EL (cell line): ENCODE measurements at regions not wholly inside any gene's neighbourhood (a gene's known extent, or its start where the extent isn't known, plus 50 kb on each side); places are given as distances from the start of the nearest gene placed in this dataset.

Experiments used
- DNase-seq: peaks from one replicate; pipeline ENCODE4 v3.0.0-alpha.2; 2016

DNA sequence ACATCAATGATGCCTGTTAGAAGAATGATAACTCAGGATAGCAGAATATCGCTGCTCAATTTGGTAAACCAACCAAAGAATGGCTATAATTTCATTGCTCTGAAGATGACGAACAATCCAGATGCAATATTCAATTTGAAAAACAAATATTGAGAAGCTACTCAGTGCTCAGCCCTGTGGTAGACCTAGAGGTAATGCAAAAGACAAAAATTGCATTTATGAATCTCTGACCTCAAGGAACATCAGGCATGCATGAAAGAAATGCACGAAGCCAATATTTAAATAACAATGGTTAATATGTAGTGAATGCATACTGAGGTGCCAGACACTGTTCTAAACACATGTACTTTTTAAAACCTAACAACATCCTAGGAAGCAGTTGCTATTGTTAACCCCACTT, 298.6 kb upstream of the TMTC1 start:
- DNase-seq: no peak

DNA sequence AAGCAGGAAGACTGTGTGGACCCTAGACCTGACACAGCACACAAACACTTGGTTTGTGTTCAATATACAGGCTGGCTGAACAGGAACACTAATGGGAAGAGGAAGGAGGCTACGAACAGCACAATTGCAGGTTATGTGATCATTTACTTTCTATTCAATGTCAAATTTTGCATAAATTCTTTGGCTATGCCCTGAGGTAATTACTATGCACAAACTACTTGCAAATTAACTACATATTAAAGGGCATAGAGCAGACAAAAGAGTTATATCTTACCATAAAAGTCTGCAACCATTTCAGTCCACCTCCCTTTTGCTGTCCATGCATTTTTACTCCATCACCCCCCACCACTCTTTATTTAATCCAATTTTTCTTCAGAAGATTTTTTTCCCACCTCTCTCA, 291.2 kb upstream of the TMTC1 start:
- no peak for DNase-seq

- no peak for DNase-seq
These were observed 289.1 kb upstream of the TMTC1 start for GRCh38 chr12:30072824-30073223.

GRCh38 chr12:30067146-30067545, 283.4 kb upstream of the TMTC1 start:
- peak; percentile 9 for DNase-seq

DNA sequence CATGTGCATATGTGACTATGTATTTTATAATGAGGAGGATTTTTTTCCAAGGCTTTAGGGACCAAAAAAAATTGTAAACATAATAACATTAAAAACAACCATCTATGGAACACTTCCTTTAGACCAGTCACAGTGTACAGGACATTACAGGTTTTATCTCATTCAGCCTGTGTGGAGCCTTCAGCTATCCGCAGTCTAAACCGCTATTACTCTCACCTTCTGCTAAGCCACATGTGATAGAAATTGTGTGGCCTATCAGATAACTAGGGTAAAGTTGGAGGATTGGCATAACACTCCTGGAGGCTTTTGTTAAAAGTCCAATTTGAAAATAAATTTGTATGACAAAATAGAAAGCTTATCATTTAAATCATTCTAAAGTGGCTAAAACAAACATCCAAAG, 281.2 kb upstream of the TMTC1 start:
- no peak for DNase-seq

DNA sequence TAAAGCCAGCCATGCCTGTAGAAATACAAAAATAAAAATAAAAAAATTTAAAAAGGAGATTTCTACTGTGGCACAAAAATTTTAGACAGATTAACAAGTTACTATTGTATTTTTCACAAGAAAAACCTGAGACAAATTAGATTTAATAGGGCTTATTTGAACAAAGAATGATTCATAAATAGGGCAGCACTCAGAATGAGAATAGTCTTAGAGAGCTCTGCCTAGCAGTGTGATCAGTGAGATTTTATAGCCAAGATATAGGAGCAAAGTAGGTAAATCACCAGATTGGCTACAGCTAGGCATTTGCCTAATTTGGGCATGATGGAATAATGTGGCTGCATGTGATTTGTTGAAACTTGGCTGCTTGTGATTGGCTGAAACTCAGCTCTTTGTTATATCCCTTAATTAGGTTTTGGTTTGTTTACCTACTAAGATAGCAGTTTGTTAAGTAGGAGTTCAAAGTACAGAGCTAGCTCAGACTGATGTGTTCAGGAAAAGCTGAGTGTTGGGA, 279.7 kb upstream of the TMTC1 start:
- DNase-seq: no peak

DNA sequence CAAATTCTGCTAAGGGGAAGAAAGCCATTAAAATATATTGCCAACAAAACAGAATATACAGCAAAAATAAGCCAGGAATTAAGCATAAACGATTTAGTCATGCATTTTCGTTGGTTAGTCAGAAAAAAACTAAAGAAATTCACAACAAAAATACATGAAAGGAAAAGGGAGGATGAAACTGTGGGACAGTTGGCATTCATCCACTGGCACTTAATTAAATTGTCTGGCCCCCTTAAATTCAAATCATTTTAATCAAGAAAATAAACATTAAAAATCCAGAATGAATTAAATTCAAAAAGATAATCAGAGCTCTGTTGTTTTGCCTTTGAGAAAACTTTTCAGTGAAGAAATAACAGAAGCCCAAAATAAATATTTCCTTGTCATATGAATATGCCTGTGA, 264.6 kb upstream of the TMTC1 start:
- no peak for DNase-seq

DNA sequence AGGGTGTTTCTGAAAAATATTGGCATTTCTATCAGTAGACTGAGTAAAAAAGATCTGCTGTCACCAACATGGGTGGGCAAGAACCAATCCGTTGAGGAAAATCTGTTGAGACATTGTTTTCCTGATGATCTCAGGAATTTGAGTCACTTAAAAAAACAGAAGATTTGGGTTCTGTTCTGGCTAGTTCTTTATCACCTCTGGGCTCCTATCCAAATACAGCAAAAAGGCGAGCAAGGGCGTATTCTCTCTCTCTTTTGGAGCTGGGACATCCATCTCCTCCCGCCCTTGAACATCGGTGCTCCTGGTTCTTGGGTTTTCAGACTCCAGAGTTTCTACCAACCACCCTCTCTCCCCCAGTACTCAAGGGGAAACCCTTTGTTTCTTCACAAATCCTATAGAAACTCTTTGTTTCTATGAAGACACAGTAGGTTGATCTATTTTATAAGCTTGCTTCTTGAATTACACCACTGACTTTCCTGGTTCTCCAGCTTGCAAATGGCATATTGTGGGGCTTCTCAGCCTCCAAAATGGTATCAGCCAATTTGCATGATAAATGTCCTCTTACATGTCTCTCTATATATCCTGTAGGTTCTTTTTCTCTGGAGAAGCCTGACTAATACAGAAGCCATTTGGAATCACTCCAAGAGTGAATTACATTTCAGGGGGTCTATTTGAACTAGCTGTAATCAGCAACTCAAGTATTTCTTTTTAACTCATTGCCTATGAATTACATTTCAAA, 263.9 kb upstream of the TMTC1 start:
- DNase-seq: peak; percentile 46

- no peak for DNase-seq
These were observed 262.6 kb upstream of the TMTC1 start for GRCh38 chr12:30046376-30046775.

DNA sequence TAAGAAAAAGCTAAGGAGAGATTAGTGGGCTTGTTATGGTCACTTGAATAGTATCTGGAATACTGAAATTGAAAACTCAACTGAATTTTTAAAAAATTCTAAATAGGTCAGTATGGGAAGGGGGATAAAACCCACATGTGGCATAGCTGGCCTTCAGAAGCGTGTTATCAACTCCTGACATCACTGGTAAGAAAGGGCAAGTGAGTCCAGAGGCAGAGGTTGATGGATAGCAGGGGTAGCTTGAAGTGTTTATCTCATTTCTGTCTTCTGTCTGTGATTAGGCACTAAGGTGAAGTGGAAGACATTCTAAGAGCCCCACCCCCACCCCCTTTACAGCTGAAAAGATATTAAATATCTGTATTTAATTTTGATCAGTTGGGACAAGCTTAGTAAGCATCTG, 261.4 kb upstream of the TMTC1 start:
- DNase-seq: no peak

GRCh38 chr12:30044206-30044605, 260.5 kb upstream of the TMTC1 start:
- no peak for DNase-seq

GRCh38 chr12:30043151-30043847, 259.6 kb upstream of the TMTC1 start:
- DNase-seq: no peak

DNA sequence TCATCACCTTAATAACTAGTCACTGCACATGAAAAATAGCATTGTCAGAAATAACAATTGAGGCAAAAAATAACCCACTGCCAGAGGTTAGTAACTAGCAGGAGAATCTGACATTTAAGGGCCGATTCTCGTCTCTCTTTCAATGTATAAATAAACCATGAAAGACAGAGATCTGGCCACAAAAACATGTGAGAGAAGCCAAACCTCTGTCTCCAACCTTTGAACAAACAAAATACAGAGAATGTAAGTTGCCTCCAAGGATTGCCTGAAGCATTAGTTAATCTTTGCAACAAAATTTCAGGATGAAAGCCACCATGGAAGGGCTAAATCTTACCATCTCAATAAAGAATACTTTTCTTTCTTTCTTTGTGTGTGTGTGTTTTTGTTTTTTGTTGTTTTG, 257.4 kb upstream of the TMTC1 start:
- no peak for DNase-seq

DNA sequence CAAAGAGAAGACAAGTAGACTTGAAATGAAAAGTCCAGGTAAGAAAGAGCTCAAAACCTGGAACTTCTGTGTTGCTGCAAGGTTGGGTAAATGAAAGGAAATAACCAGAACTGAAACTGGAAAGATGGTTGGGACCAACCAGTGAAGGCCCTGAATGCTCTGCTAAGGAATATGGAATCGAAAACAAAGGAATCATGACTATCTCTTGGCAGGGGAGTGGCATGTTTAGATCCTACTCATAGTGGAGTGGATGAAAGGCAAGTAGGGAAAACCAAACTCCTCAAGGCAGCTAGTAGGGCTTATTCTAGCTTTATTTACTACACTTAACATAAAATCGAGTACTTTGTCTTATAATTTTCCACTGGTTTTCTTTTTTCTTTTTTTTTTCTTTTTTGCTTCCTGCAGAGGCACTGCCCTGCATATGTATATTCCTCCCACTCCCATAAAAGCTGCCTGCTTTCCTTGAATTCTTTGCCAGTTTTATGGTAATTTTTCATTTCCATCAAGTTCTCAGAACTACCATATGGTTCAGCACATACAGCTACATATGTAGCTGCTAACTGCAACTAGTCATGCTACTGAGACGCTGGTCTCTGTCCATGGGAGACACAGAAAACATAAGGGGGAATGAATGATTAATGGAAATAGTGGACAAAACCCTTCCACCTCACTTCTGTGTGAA, 247.1 kb upstream of the TMTC1 start:
- DNase-seq: no peak

GRCh38 chr12:30026621-30027234, 243.0 kb upstream of the TMTC1 start:
- peak; percentile 83 for DNase-seq

- peak; percentile 3 for DNase-seq
These were observed 241.6 kb upstream of the TMTC1 start for GRCh38 chr12:30025317-30025716.

DNA sequence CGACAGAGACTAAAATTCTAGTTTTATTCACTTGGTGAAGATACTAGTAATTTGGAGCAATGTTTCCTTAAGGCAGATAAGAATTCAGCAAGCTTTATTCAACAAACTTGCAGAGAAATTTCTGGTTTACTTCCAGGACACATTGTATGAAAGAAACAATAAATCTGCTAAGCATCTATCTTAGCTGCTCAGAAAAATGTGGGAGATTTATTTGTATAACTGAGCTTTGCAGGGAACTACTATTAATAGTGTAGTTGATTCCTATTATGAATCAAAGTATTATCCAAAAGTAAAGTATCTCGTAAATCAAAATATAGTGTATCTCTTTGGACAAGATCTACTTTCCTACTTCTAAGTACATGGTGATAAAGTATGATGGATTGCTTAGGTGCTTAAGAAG, 239.4 kb upstream of the TMTC1 start:
- no peak for DNase-seq

DNA sequence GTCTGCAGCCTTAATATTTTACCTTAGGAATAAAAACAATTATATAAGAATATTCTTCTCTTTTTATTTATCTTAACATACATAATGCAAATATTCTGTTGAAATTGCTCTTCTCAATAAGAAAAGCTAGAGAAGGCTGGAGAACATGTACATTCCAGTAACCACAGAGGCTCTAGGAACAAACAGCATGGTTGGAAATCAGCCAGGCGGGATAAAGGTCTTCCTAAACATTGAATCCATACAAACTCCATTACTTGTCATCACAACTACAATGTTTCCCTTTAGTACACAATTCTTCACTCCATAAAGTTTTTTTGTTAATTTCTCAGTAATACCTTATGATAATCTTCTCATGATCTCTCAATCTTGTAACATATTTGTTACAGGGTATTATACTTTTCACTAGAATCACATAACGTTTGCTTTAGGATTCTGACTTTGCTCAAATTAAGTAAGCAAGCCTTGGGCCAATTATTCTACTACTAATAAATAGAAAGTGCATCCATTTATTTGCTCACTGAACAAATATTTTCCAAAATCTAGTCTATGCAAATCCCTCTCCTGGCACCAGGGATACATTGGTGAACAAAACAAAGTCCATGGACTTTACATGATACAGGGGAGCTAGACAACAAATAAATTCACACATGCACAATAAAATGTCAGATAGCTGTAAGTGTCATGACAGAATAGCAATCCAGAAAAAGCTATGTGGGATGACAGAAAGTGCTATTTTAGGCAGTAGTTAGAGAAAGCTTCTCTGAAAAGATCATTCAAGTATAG, 237.5 kb upstream of the TMTC1 start:
- no peak for DNase-seq

DNA sequence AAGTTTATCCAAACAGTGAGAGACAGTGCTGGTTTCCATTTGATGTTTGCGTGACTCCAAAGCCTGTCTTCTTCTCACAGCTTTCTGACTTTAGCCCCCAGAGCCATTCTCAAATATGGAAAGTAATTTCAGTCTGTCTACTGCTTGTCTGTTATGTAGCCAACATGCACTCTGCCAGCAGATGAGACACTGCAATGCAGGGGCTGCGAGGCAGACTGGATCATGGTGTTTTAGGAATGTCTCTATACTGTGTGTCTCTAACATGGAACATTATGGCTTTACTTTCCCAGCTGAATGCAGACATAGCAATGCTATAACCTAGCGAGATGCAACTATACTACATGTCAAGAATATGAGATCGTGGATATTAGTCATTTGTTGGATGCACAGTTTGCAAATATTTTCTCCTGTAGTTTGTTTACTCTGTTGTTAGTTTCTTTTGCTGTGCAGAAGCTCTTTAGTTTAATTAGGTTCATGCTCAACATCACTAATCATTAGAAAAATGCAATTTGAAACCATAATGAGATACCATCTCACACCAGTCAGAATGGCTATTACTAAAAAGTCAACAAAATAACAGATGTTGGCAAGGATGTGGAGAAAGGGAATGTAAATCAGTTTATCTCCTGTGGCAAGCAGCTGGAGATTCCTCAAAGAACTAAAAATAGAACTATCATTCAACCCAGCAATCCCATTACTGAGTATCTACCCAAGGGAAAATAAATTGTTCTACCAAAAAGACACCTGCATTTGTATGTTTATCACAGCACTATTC, 235.8 kb upstream of the TMTC1 start:
- DNase-seq: no peak

DNA sequence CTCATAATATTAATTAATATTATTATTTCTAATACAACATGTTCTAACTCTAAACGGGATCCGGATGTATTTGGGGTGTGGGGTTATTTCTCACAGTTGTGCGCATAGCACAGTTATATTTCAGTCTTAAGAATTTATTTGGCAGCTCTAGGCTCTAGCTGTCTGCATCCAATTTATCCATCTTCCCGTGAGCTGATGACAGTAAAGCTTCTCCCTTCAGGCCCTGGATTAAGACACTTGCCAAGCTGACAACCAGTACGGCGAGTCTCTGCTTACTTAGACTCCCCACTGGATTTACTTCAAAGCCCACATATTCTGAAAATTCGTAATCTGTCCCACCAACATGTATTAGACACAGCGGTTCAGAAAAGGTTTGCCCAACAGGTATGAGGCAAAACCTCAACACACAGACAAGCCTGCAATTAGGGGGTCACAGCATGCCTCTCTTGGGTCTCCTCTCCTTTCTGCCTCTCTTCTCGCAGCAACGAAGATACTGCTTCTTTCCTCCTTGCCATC, 232.9 kb upstream of the TMTC1 start:
- DNase-seq: no peak

DNA sequence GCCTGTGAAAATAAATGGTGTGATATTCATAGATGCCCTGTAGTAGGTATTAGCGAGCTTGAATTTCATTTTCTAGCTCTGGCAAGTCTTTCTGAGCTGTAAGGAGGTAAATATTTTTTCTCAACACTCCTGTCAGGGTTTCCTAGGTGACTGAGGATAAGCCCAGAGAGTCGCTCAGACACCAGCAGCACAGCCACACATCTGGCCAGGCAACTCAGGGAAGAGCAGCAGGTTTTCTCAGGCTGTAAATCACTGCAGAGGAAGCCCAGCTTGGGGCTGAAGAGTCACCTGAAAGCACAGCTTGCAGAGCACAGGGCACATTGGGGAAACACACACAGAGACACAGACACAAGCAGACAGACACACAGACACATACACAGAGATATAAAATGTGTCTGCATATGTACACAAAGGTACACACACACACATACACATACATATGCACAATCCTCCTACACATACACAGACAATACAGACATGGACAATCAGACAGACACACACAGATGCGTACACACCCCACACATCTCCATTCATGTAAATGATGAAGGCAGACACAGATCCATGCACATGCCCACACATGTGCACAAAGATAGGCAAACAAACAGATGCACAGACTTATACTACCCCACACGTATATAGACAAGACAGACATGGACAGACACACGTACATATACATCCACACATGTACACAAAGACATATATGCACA, 232.0 kb upstream of the TMTC1 start:
- DNase-seq: no peak
